Mesenchymal stem cell (in vitro differentiated cells and primary cell): ENCODE measurements at regions not wholly inside any gene's neighbourhood (a gene's known extent, or its start where the extent isn't known, plus 50 kb on each side); places are given as distances from the start of the nearest gene placed in this dataset.

Source experiments
- DNase-seq: peaks from one replicate; pipeline ENCODE4 v3.0.0-alpha.2; 2013
- H2AFZ ChIP-seq: one replicate; pipeline ENCODE4 v1.6.1; 2013; ENCODE audit warnings: low read depth, mild to moderate bottlenecking, control low read depth, inconsistent platforms, low read length, moderate library complexity
- H2AK5ac ChIP-seq: 2 replicates; pipeline ENCODE4 v1.6.1; 2013; ENCODE audit warnings: low read length, moderate library complexity, mild to moderate bottlenecking, inconsistent platforms; ENCODE audit not compliant: severe bottlenecking
- H2BK120ac ChIP-seq: one replicate; pipeline ENCODE4 v1.6.1; 2013; ENCODE audit warnings: low read depth, mild to moderate bottlenecking, inconsistent platforms, low read length, moderate library complexity
- H2BK12ac ChIP-seq, 2 experiments: one replicate each; pipeline ENCODE4 v1.6.1; 2013; ENCODE audit warnings: inconsistent platforms in 2 of 2, low read length in 2 of 2, mild to moderate bottlenecking in 2 of 2, moderate library complexity in 2 of 2, control low read depth in 1 of 2
- H2BK15ac ChIP-seq: one replicate; pipeline ENCODE4 v1.6.1; 2013; ENCODE audit warnings: mild to moderate bottlenecking, low read depth, inconsistent platforms; ENCODE audit not compliant: poor library complexity, severe bottlenecking
- H2BK5ac ChIP-seq: 2 replicates; pipeline ENCODE4 v1.6.1; 2013; ENCODE audit warnings: low read depth, mild to moderate bottlenecking, low read length, control low read depth, inconsistent platforms; ENCODE audit not compliant: poor library complexity, severe bottlenecking
- H3K14ac ChIP-seq, 2 experiments: one replicate each; pipeline ENCODE4 v1.6.1; 2013; ENCODE audit warnings: inconsistent platforms in 2 of 2, low read length in 2 of 2, control low read depth in 1 of 2, mild to moderate bottlenecking in 1 of 2, moderate library complexity in 1 of 2
- H3K18ac ChIP-seq, 2 experiments: one replicate each; pipeline ENCODE4 v1.6.1; 2013; ENCODE audit warnings: inconsistent platforms in 2 of 2, low read length in 2 of 2, control low read depth in 1 of 2, low read depth in 1 of 2, mild to moderate bottlenecking in 1 of 2
- H3K23ac ChIP-seq, 2 experiments: one replicate each; pipeline ENCODE4 v1.6.1; 2013; ENCODE audit warnings: inconsistent platforms in 2 of 2, low read length in 2 of 2, mild to moderate bottlenecking in 2 of 2, moderate library complexity in 2 of 2, control low read depth in 1 of 2
- H3K27ac ChIP-seq: 2 replicates; pipeline ENCODE4 v1.5.1; 2013; ENCODE audit warnings: mild to moderate bottlenecking, moderate library complexity, low read length, control low read depth, inconsistent platforms; ENCODE audit not compliant: poor library complexity, severe bottlenecking
- H3K27me3 ChIP-seq, 2 experiments: 2 replicates each; pipeline versions ENCODE4 v1.6.1 to v1.7.0; 2013; ENCODE audit warnings: low read length in 2 of 2, mild to moderate bottlenecking in 2 of 2, moderate library complexity in 2 of 2, control low read depth in 1 of 2, inconsistent platforms in 1 of 2; ENCODE audit not compliant: control insufficient read depth in 1 of 2, insufficient read depth in 1 of 2
- H3K36me3 ChIP-seq, 2 experiments: 2 replicates each; pipeline versions ENCODE4 v1.6.1 to v1.7.0; 2013; ENCODE audit warnings: low read length in 2 of 2, control low read depth in 1 of 2, inconsistent platforms in 1 of 2, low read depth in 1 of 2, mild to moderate bottlenecking in 1 of 2; ENCODE audit not compliant: insufficient read depth in 2 of 2, control insufficient read depth in 1 of 2
- H3K4ac ChIP-seq, 2 experiments: one replicate each; pipeline ENCODE4 v1.6.1; 2013; ENCODE audit warnings: inconsistent platforms in 2 of 2, low read length in 2 of 2, mild to moderate bottlenecking in 2 of 2, moderate library complexity in 2 of 2, control low read depth in 1 of 2, low read depth in 1 of 2
- H3K4me1 ChIP-seq: 2 replicates; pipeline ENCODE4 v1.6.1; 2013; ENCODE audit warnings: low read depth, low read length, control low read depth; ENCODE audit not compliant: control insufficient read depth, insufficient read depth
- H3K4me2 ChIP-seq: 2 replicates; pipeline ENCODE4 v1.6.1; 2013; ENCODE audit warnings: low read length, mild to moderate bottlenecking, inconsistent platforms; ENCODE audit not compliant: poor library complexity, severe bottlenecking
- H3K4me3 ChIP-seq, 2 experiments: 2 replicates each; pipeline versions ENCODE4 v1.5.1 to v1.7.0; 2013; ENCODE audit warnings: low read length in 2 of 2, mild to moderate bottlenecking in 2 of 2, control low read depth in 1 of 2, low read depth in 1 of 2; ENCODE audit not compliant: insufficient read depth in 1 of 2
- H3K79me1 ChIP-seq: replicated peaks from 2 replicates; pipeline ENCODE4 v1.6.1; 2013; ENCODE audit warnings: mild to moderate bottlenecking, control low read depth, low read length, inconsistent platforms; ENCODE audit not compliant: poor library complexity, severe bottlenecking
- H3K9ac ChIP-seq: 2 replicates; pipeline ENCODE4 v1.7.0; 2013; ENCODE audit warnings: mild to moderate bottlenecking, low read length, moderate library complexity
- H3K9me3 ChIP-seq: 2 replicates; pipeline ENCODE4 v1.7.0; 2013; ENCODE audit warnings: mild to moderate bottlenecking, low read length; ENCODE audit not compliant: control insufficient read depth
- H4K8ac ChIP-seq: one replicate; pipeline ENCODE4 v1.6.1; 2013; ENCODE audit warnings: inconsistent platforms, mild to moderate bottlenecking, low read length, moderate library complexity
- H4K91ac ChIP-seq: one replicate; pipeline ENCODE4 v1.6.1; 2013; ENCODE audit warnings: mild to moderate bottlenecking, low read length, inconsistent platforms
- WGBS: methylation state at CpG from one replicate; pipeline ENCODE4 v1.1.7; 2013; ENCODE audit warnings: mixed read lengths; 5-methylcytosine and 5-hydroxymethylcytosine counted together

DNA sequence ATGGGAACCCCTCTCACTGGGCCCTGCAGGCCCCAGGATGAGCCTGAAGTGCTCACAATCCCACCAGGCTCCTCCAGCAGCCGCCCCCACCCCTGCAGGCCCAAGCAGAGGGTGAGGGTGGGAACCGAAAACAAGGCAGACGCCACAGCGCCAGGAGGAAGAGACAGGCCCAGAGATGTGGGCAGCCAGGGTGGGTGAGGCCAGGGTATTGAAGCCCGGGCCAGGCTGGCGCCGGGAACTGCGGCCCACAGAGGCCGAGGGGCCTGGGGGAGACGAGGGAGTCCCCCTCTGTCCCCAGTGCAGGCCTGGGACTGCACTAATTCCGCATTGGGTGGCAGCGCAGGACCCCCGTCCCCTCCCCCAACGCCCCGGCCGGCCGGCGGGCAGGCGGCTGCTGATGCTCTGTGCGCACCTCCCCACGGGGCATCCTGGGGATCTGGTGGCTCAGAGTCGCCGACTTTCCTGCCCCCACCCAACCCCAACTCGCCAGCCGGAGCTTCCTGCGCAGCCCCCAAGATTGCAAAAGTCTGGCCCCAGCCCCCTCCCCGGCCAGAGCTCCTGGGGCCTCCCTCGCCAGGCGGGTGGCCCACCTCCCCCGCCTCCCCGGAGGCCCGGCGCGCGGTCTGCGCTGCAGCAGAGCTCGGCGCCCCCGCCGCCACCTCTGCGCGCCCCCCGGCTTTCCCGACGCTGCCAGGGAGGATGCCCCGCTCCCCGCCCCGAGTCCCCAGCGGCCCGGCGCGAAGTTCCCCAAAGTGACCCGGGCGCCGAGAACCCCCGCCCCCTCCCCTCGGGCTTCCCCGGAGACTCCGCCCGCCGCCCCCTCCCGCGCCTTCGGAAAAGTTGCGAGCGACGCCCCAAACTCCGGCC lies 107.8 kb downstream of the ENGASE start:
- H3K9me3 ChIP-seq, result no peaks in the 10 kb centered on the region
- no peaks in the 10 kb centered on the region for H3K79me1 ChIP-seq
- WGBS, result 21% methylated on average over 36 of the region's 68 CpGs
- H3K4me2 ChIP-seq, result no peak overlapping the region
- no peaks in the 10 kb centered on the region for H3K36me3 ChIP-seq
- no peak overlapping the region for H2BK12ac ChIP-seq
- no peak overlapping the region for H3K27ac ChIP-seq
- DNase-seq, result no peak
- no peak overlapping the region for H4K8ac ChIP-seq
- no peak overlapping the region for H3K23ac ChIP-seq
- H3K4ac ChIP-seq, result no peak overlapping the region
- peaks cover 79 to 87% of the 10 kb centered on the region in 2 experiments for H3K27me3 ChIP-seq
- H2BK120ac ChIP-seq, result no peak overlapping the region
- H3K4me3 ChIP-seq, result no peak overlapping the region
- H2BK15ac ChIP-seq, result no peak overlapping the region
- H3K18ac ChIP-seq, result no peak overlapping the region
- H3K14ac ChIP-seq, result no peak overlapping the region
- no peak overlapping the region for H2AK5ac ChIP-seq
- H3K9ac ChIP-seq, result no peak overlapping the region
- peaks cover 7% of the 10 kb centered on the region for H3K4me1 ChIP-seq
- no peak overlapping the region for H2BK5ac ChIP-seq
- H4K91ac ChIP-seq, result no peak overlapping the region
- H2AFZ ChIP-seq, result no peak overlapping the region

DNA sequence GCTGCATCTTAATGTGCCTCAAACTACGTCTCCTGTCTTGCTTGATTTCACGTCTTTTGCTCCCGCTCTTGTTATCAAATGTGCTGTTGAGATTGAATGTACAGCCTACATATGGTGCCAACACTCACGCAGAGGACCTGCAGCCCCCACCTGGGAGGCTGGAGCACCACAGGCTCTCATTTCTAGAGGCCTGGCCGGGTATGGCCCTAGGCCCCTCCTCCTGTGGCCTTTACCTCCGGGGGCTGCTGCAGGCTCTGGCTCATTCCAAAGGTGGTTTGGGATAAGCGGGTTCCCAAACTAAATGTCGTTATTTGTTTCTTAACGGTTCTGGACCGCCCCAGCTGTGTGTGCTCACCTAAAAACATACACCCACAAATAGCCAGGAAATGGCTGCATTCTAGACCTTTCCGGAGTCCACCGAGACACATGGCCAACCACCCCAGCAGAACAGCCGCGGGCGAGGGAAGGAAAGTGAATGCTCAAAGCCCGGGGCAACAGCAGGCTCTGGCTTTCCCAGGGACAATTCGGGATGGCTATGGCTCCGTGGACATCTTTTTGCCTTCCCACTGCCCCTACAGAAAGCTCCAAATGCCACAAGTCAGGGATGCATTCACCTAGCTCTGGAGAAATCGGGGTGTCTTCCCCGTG lies 105.9 kb downstream of the ENGASE start:
- Histone ChIP-seq H3K23ac (no peak overlapping the region), H3K14ac (no peak overlapping the region), H2AK5ac (no peak overlapping the region), H2AFZ (no peak overlapping the region), H2BK5ac (no peak overlapping the region), H3K27me3 (peaks cover 60 to 86% of the 10 kb centered on the region in 2 experiments), H3K4me3 (no peak overlapping the region), H3K79me1 (no peaks in the 10 kb centered on the region), H4K91ac (no peak overlapping the region), H3K4me2 (no peak overlapping the region), H3K9ac (no peak overlapping the region), H3K9me3 (no peaks in the 10 kb centered on the region), H2BK120ac (no peak overlapping the region), H3K27ac (no peak overlapping the region), H2BK15ac (no peak overlapping the region), H3K18ac (no peak overlapping the region), H3K4me1 (peaks cover 9% of the 10 kb centered on the region), H2BK12ac (no peak overlapping the region), H3K36me3 (no peaks in the 10 kb centered on the region), H3K4ac (no peak overlapping the region), H4K8ac (no peak overlapping the region)
- no peak for DNase-seq
- whole genome bisulfite sequencing, result 82% methylated on average over 20 of the region's 20 CpGs

DNA sequence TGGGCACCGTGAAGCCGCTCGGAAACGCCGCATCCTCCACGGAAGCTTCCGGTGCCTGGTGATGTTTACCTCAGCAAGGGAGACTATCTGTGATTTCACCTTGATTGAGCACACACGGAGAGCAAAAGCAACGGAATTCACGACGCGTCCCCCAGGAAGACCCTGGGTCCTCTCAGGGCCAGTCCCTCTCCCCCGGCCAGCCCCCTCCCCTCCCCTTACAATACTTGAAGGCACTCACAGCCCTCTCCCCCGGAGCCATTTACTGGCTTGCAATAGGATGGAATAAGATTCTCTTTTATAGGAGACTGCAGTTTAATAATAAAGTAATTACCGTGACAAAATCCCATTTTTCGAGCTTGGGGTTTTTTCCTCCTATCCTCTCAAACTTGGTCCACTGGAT lies 104.7 kb downstream of the ENGASE start:
- Histone ChIP-seq H3K18ac (no peak overlapping the region), H3K27ac (no peak overlapping the region), H3K4me2 (no peak overlapping the region), H3K23ac (no peak overlapping the region), H2BK5ac (no peak overlapping the region), H3K79me1 (no peaks in the 10 kb centered on the region), H3K9me3 (no peaks in the 10 kb centered on the region), H3K27me3 (peaks cover 49 to 75% of the 10 kb centered on the region in 2 experiments), H3K36me3 (no peaks in the 10 kb centered on the region), H3K9ac (no peak overlapping the region), H4K91ac (no peak overlapping the region), H3K4me3 (no peak overlapping the region), H3K4ac (no peak overlapping the region), H2AK5ac (no peak overlapping the region), H2BK120ac (no peak overlapping the region), H2BK15ac (no peak overlapping the region), H2BK12ac (no peak overlapping the region), H3K14ac (no peak overlapping the region), H3K4me1 (peaks cover 10% of the 10 kb centered on the region), H4K8ac (no peak overlapping the region), H2AFZ (no peak overlapping the region)
- DNase-seq, result no peak
- 91% methylated on average over 14 of the region's 16 CpGs for WGBS

DNA sequence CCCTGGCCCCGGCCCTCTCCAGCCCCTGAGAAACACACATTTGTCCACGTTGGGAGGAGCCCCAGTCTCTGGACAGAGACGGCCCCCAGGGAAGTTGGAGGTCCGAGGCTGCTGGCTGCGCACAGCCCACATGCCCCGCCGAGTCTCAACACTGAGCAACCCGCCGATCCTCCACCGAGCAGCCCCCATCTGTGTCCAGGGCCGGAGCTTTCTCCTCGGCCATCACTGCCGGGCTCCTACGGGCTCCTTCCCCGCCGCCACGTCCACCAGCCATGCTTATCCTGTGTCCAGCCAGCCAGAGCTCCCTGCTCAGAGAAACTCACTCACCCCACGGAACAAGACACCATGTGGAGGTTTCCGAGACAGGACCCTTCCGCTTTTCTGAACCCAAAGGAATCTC lies 103.3 kb downstream of the ENGASE start:
- no peak overlapping the region for H4K8ac ChIP-seq
- H3K18ac ChIP-seq, result no peak overlapping the region
- no peak overlapping the region for H3K14ac ChIP-seq
- no peak overlapping the region for H2AK5ac ChIP-seq
- no peak overlapping the region for H2BK12ac ChIP-seq
- H3K9ac ChIP-seq, result no peak overlapping the region
- no peak overlapping the region for H2AFZ ChIP-seq
- WGBS, result 81% methylated on average over 20 of the region's 20 CpGs
- no peaks in the 10 kb centered on the region for H3K36me3 ChIP-seq
- H3K4me1 ChIP-seq, result peaks cover 4% of the 10 kb centered on the region
- no peak overlapping the region for H3K4me3 ChIP-seq
- no peak overlapping the region for H2BK120ac ChIP-seq
- no peak overlapping the region for H4K91ac ChIP-seq
- no peak overlapping the region for H3K4me2 ChIP-seq
- DNase-seq, result no peak
- H3K23ac ChIP-seq, result no peak overlapping the region
- H2BK5ac ChIP-seq, result no peak overlapping the region
- no peak overlapping the region for H2BK15ac ChIP-seq
- H3K27ac ChIP-seq, result no peak overlapping the region
- peaks cover 39 to 67% of the 10 kb centered on the region in 2 experiments for H3K27me3 ChIP-seq
- no peaks in the 10 kb centered on the region for H3K9me3 ChIP-seq
- H3K79me1 ChIP-seq, result no peaks in the 10 kb centered on the region
- no peak overlapping the region for H3K4ac ChIP-seq
